ENCODE measurements at regions not wholly inside any gene's neighbourhood (a gene's known extent, or its start where the extent isn't known, plus 50 kb on each side); places are given as distances from the start of the nearest gene placed in this dataset.
"Not testable (repeated sequence)": the region's sequence is repeated elsewhere in the genome, so short reads cannot be mapped to it uniquely, and the experiment has no call there.

DNA sequence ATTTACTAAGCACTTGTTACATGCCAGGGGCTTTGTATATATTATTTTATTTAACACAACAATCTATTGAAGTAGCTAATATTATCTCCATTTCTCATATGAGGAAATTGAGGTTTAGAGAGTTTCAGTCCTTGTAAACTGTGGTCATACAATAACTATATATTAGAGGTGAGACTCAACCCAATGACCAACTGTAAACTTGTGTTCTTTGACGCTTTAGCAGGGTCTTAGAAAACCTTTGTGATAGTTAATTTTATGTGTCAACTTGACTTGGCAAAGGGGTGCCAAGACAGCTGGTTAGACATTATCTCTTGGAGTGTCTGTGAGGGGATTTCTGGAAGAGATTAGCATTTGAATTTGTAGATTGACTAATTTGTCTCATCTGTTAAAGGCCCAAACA, 252.4 kb upstream of the B3GALT2 start:
- no peak for DNase-seq (ENCODE audit: low read depth)
- no peak overlapping the region for H3K4me3 ChIP-seq (ENCODE audit: low read depth, low read length)
- TF ChIP-seq, protein P1, sequence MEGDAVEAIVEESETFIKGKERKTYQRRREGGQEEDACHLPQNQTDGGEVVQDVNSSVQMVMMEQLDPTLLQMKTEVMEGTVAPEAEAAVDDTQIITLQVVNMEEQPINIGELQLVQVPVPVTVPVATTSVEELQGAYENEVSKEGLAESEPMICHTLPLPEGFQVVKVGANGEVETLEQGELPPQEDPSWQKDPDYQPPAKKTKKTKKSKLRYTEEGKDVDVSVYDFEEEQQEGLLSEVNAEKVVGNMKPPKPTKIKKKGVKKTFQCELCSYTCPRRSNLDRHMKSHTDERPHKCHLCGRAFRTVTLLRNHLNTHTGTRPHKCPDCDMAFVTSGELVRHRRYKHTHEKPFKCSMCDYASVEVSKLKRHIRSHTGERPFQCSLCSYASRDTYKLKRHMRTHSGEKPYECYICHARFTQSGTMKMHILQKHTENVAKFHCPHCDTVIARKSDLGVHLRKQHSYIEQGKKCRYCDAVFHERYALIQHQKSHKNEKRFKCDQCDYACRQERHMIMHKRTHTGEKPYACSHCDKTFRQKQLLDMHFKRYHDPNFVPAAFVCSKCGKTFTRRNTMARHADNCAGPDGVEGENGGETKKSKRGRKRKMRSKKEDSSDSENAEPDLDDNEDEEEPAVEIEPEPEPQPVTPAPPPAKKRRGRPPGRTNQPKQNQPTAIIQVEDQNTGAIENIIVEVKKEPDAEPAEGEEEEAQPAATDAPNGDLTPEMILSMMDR (IDR thresholded peaks at IDR 0.05; ENCODE audit: insufficient read depth, low read depth, low read length): no peak

DNA sequence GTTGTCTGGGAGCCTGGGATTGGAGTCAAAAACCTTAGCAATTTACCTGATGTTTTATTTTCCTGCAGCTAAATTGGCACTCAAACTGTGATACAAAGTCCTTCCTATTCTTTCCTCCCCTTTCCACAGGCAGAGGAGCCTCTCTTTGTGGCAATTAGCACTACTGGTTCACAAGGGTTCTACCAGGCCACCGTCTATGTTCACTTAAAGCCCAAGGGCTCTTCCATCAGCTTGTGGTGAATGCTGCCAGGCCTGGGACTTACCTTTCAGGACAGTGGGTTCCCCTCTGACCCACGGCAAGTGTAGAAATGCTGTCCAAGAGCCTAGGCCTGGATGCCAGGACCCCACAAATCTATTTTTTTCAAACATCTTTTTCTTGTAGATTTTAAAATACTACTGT, 251.9 kb upstream of the B3GALT2 start:
- TF ChIP-seq, protein P1 (IDR thresholded peaks at IDR 0.05; ENCODE audit: insufficient read depth, low read depth, low read length): no peak
- no peak overlapping the region for H3K4me3 ChIP-seq (ENCODE audit: low read depth, low read length)
- no peak for DNase-seq (ENCODE audit: low read depth)

DNA sequence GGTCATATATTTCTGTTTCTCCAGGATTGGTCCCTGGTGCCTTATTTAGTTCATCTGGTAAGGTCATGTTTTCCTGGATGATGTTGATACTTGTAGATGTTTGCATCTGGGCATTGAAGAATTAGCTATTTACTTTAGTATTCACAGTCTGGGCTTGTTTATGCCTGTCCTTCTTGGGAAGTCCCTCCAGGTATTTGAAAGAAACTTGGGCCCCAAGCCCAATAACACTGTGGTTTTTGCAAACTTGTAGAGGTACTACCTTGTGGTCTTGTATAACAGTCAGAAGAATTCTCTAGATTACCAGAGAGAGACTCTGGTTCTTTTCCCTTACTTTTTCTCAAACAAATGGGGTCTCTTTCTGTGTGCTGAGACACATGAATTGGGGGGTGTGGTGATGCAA, 251.4 kb upstream of the B3GALT2 start:
- no peak overlapping the region for H3K4me3 ChIP-seq (ENCODE audit: low read depth, low read length)
- no peak for DNase-seq (ENCODE audit: low read depth)
- TF ChIP-seq, protein P1 (IDR thresholded peaks at IDR 0.05; ENCODE audit: insufficient read depth, low read depth, low read length): no peak

GRCh38 chr1:193437333-193437732, 250.9 kb upstream of the B3GALT2 start:
- DNase-seq (ENCODE audit: low read depth); H3K4me3 ChIP-seq (ENCODE audit: low read depth, low read length): not testable (repeated sequence)

- no peak overlapping the region for H3K4me3 ChIP-seq (ENCODE audit: low read depth, low read length)
- TF ChIP-seq, protein P1 (IDR thresholded peaks at IDR 0.05; ENCODE audit: insufficient read depth, low read depth, low read length): no peak
- no peak for DNase-seq (ENCODE audit: low read depth)
Observed at GRCh38 chr1:193435781-193436180, 249.4 kb upstream of the B3GALT2 start.

- no peak for DNase-seq (ENCODE audit: low read depth)
- TF ChIP-seq, protein P1 (IDR thresholded peaks at IDR 0.05; ENCODE audit: insufficient read depth, low read depth, low read length): no peak
- no peak overlapping the region for H3K4me3 ChIP-seq (ENCODE audit: low read depth, low read length)
Observed at GRCh38 chr1:193434319-193434718, 247.9 kb upstream of the B3GALT2 start.

DNA sequence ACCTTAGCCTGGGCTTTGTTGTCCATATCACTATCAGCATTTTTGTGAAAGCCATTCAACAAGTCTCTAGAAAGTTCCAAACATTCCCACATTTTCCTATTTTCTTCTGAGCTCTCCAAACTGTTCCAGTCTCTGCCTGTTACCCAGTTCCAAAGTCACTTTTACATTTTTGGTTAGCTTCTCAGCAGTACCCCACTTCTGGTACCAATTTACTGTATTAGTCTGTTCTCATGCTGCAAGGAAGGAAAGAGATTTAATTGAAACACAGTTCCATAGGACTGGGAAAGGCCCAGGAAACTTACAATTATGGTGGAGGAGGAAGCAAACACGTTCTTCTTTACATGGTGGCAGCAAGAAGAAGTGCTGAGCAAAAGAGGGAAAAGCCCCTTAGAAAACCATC, 247.2 kb upstream of the B3GALT2 start:
- no peak overlapping the region for H3K4me3 ChIP-seq (ENCODE audit: low read depth, low read length)
- no peak for DNase-seq (ENCODE audit: low read depth)
- TF ChIP-seq, protein P1 (IDR thresholded peaks at IDR 0.05; ENCODE audit: insufficient read depth, low read depth, low read length): no peak

Measured in fibroblast of villous mesenchyme (primary cell).